OCI-LY1 (cell line): ENCODE measurements at regions not wholly inside any gene's neighbourhood (a gene's known extent, or its start where the extent isn't known, plus 50 kb on each side); places are given as distances from the start of the nearest gene placed in this dataset.

Experiments used
- EZH2 ChIP-seq: fragments of 200-600 bp; sonication (generic), shearing (Covaris generic); IDR thresholded peaks from 2 replicates; pipeline ENCODE4 v1.8.0; 2017; ENCODE audit warnings: borderline replicate concordance, mixed run types, mild to moderate bottlenecking, antibody characterized with exemption, low read length, moderate library complexity, mixed read lengths
- TF ChIP-seq, protein P1 (sequence below): fragments of 200-600 bp; sonication (generic), shearing (Covaris generic); IDR thresholded peaks from 2 replicates; pipeline ENCODE4 v1.5.1; 2017; ENCODE audit warnings: mild to moderate bottlenecking, antibody characterized with exemption, low read length, moderate library complexity, mixed read lengths

DNA sequence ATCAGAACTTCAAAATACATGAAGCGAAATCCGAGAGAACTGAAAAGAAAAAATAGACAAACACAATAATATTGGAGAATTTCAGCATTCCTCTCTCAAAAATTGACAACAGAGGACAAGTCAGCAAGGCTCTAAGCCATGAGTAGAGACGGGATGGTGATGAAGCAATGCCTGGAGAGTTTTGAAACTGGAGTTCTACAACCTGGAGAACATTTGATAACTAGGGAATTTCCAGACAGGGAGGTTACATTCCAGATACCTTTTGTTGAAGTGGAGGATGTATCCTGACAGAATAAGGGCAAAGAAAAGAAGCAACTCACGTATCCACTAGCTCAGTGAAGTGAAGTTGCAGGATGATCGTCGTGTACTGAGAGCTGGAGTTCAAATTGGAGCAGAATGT lies 291.4 kb downstream of the CTTN start:
- no peak for TF ChIP-seq EZH2
- TF ChIP-seq, protein P1, sequence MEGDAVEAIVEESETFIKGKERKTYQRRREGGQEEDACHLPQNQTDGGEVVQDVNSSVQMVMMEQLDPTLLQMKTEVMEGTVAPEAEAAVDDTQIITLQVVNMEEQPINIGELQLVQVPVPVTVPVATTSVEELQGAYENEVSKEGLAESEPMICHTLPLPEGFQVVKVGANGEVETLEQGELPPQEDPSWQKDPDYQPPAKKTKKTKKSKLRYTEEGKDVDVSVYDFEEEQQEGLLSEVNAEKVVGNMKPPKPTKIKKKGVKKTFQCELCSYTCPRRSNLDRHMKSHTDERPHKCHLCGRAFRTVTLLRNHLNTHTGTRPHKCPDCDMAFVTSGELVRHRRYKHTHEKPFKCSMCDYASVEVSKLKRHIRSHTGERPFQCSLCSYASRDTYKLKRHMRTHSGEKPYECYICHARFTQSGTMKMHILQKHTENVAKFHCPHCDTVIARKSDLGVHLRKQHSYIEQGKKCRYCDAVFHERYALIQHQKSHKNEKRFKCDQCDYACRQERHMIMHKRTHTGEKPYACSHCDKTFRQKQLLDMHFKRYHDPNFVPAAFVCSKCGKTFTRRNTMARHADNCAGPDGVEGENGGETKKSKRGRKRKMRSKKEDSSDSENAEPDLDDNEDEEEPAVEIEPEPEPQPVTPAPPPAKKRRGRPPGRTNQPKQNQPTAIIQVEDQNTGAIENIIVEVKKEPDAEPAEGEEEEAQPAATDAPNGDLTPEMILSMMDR = no peak
